Inflammatory macrophage treated with lipopolysaccharide for 1 hour (primary cell): ENCODE measurements at regions not wholly inside any gene's neighbourhood (a gene's known extent, or its start where the extent isn't known, plus 50 kb on each side); places are given as distances from the start of the nearest gene placed in this dataset.
"Not testable (repeated sequence)": the region's sequence is repeated elsewhere in the genome, so short reads cannot be mapped to it uniquely, and the experiment has no call there.

ENCODE experiments used
- DNase-seq, 2 donors: peaks; one replicate each; pipeline ENCODE4 v3.0.0-alpha.2; 2020 to 2022

GRCh38 chr19:33866696-33867095 is 70.0 kb downstream of the KCTD15 start:
- no peak for DNase-seq

GRCh38 chr19:33868076-33868735 is 71.5 kb downstream of the KCTD15 start:
- no peak for DNase-seq

GRCh38 chr19:33868788-33869412 is 72.2 kb downstream of the KCTD15 start:
- DNase-seq, result no peak

- DNase-seq, result not testable (repeated sequence)
Observed at GRCh38 chr19:33870298-33870932, 73.7 kb downstream of the KCTD15 start.

GRCh38 chr19:33871605-33872004 is 74.9 kb downstream of the KCTD15 start:
- no peak for DNase-seq

- peak in 1 of 2 donors; percentile 0 for DNase-seq
Observed at GRCh38 chr19:33872445-33873320, 76.0 kb downstream of the KCTD15 start.

- no peak for DNase-seq
Observed at GRCh38 chr19:33875071-33875470, 78.4 kb downstream of the KCTD15 start.

- DNase-seq, result no peak
Observed at GRCh38 chr19:33876192-33876591, 79.5 kb downstream of the KCTD15 start.

GRCh38 chr19:33878030-33878544 is 81.4 kb downstream of the KCTD15 start:
- DNase-seq, result no peak

GRCh38 chr19:33878910-33879810 is 82.5 kb downstream of the KCTD15 start:
- no peak for DNase-seq

- no peak for DNase-seq
Observed at GRCh38 chr19:33879818-33880575, 83.3 kb downstream of the KCTD15 start.

- DNase-seq, result no peak
Observed at GRCh38 chr19:33883859-33884519, 87.3 kb downstream of the KCTD15 start.

GRCh38 chr19:33885236-33885635 is 88.6 kb downstream of the KCTD15 start:
- no peak for DNase-seq

GRCh38 chr19:33887891-33888290 is 91.2 kb downstream of the KCTD15 start:
- DNase-seq, result no peak

GRCh38 chr19:33888665-33889064 is 92.0 kb downstream of the KCTD15 start:
- DNase-seq, result no peak

- DNase-seq, result no peak
Observed at GRCh38 chr19:33890569-33890968, 93.9 kb downstream of the KCTD15 start.

GRCh38 chr19:33891773-33892172 is 95.1 kb downstream of the KCTD15 start:
- DNase-seq, result no peak

GRCh38 chr19:33894787-33895186 is 98.1 kb downstream of the KCTD15 start:
- DNase-seq, result no peak

- no peak for DNase-seq
Observed at GRCh38 chr19:33895366-33895765, 98.7 kb downstream of the KCTD15 start.

- no peak for DNase-seq
Observed at GRCh38 chr19:33898062-33898677, 101.5 kb downstream of the KCTD15 start.
